ENCODE measurements at regions not wholly inside any gene's neighbourhood (a gene's known extent, or its start where the extent isn't known, plus 50 kb on each side); places are given as distances from the start of the nearest gene placed in this dataset.
"Not testable (repeated sequence)": the region's sequence is repeated elsewhere in the genome, so short reads cannot be mapped to it uniquely, and the experiment has no call there.

- DNase-seq: not testable (repeated sequence)
Measured at GRCh38 chr3:192968901-192969300, 51.2 kb upstream of the MB21D2 start.

GRCh38 chr3:192980632-192981031 lies 63.0 kb upstream of the MB21D2 start:
- no peak for DNase-seq

- no peak for DNase-seq
Measured at GRCh38 chr3:192986379-192986778, 68.7 kb upstream of the MB21D2 start.

- no peak for DNase-seq
Measured at GRCh38 chr3:192991356-192991755, 73.7 kb upstream of the MB21D2 start.

GRCh38 chr3:192992361-192992760 lies 74.7 kb upstream of the MB21D2 start:
- no peak for DNase-seq

- no peak for DNase-seq
Measured at GRCh38 chr3:192993411-192993810, 75.8 kb upstream of the MB21D2 start.

GRCh38 chr3:193001113-193001512 lies 83.5 kb upstream of the MB21D2 start:
- DNase-seq: not testable (repeated sequence)

GRCh38 chr3:193003624-193004023 lies 86.0 kb upstream of the MB21D2 start:
- not testable (repeated sequence) for DNase-seq

- no peak for DNase-seq
Measured at GRCh38 chr3:193008654-193009053, 91.0 kb upstream of the MB21D2 start.

GRCh38 chr3:193010191-193010590 lies 92.5 kb upstream of the MB21D2 start:
- DNase-seq: no peak

GRCh38 chr3:193011958-193012357 lies 94.3 kb upstream of the MB21D2 start:
- DNase-seq: no peak

- no peak for DNase-seq
Measured at GRCh38 chr3:193014902-193015301, 97.2 kb upstream of the MB21D2 start.

- DNase-seq: no peak
Measured at GRCh38 chr3:193016437-193016901, 98.8 kb upstream of the MB21D2 start.

- DNase-seq: peak; percentile 81
Measured at GRCh38 chr3:193021506-193022010, 103.9 kb upstream of the MB21D2 start.

- DNase-seq: no peak
Measured at GRCh38 chr3:193023218-193023617, 105.6 kb upstream of the MB21D2 start.

- DNase-seq: no peak
Measured at GRCh38 chr3:193028258-193028657, 110.6 kb upstream of the MB21D2 start.

GRCh38 chr3:193029800-193030199 lies 112.1 kb upstream of the MB21D2 start:
- DNase-seq: no peak

- DNase-seq: no peak
Measured at GRCh38 chr3:193030276-193030675, 112.6 kb upstream of the MB21D2 start.

- no peak for DNase-seq
Measured at GRCh38 chr3:193031911-193032310, 114.3 kb upstream of the MB21D2 start.

- DNase-seq: no peak
Measured at GRCh38 chr3:193033226-193033780, 115.6 kb upstream of the MB21D2 start.

- not testable (repeated sequence) for DNase-seq
Measured at GRCh38 chr3:193037828-193038227, 120.2 kb upstream of the MB21D2 start.

GRCh38 chr3:193039058-193039457 lies 121.4 kb upstream of the MB21D2 start:
- no peak for DNase-seq

GRCh38 chr3:193040836-193041672 lies 123.4 kb upstream of the MB21D2 start:
- DNase-seq: peak; percentile 12

- no peak for DNase-seq
Measured at GRCh38 chr3:193046371-193046770, 128.7 kb upstream of the MB21D2 start.
